ENCODE measurements at regions not wholly inside any gene's neighbourhood (a gene's known extent, or its start where the extent isn't known, plus 50 kb on each side); places are given as distances from the start of the nearest gene placed in this dataset.

DNA sequence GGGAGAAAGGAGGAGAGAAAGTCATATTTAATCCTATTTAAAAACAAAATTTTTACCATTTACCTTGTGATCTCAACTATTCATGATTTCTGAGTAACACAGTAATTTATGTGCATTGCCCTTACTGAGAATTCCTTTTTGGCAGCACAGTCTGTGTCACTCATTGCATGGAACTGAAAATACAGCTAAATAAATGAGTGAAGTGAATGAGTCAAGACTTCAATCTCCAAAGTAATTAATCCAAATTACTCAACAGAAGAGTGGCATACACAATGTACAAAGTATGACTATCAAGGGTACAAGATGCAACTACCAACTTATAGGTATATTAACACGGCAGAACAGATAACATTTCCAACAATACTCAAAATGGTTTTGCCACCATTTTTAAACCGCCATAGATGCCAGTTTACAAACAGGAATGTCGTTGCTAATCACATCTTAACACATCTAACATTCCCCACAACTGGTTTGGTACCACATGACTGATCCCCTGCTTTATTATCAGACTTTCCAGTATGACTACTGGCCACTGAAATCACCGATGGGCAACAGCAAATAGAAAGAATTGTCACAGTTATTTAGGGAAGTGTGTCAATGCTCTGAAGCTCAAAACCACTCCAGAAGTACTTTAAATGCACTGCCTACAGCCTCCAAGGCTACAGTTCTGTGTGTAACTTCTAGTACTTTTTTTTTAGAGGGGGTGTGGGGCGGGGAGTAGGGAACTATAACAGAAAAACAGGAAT, 410.4 kb downstream of the SHQ1 start:
- no peak for TF ChIP-seq EZH2phosphoT487 (IDR thresholded peaks at IDR 0.05; ENCODE audit: low read depth, severe bottlenecking, unreplicated experiment)
- Histone ChIP-seq H3K27ac (no peak overlapping the region), H3K4me1 (ENCODE audit: insufficient read depth) (peaks cover 14% of the 10 kb centered on the region), H3K9me2 (replicated peaks; ENCODE audit: insufficient read depth) (no peaks in the 10 kb centered on the region), H3K4me3 (no peak overlapping the region), H3K9me3 (ENCODE audit: low read depth) (no peaks in the 10 kb centered on the region), H3K79me2 (peaks cover 100% of the 10 kb centered on the region), H3K36me3 (replicated peaks; ENCODE audit: insufficient read depth, low read depth) (no peaks in the 10 kb centered on the region), H4K20me1 (ENCODE audit: insufficient read depth, poor library complexity, severe bottlenecking) (peaks cover 100% of the 10 kb centered on the region), H2AFZ (no peak overlapping the region), H3K27me3 (no peaks in the 10 kb centered on the region), H3K4me2 (no peak overlapping the region)
- DNase-seq (ENCODE audit: low spot score), result no peak
- WGBS (ENCODE audit: low lambda C conversion rate, missing lambda C conversion rate), result 88% methylated on average over 5 of the region's 5 CpGs

DNA sequence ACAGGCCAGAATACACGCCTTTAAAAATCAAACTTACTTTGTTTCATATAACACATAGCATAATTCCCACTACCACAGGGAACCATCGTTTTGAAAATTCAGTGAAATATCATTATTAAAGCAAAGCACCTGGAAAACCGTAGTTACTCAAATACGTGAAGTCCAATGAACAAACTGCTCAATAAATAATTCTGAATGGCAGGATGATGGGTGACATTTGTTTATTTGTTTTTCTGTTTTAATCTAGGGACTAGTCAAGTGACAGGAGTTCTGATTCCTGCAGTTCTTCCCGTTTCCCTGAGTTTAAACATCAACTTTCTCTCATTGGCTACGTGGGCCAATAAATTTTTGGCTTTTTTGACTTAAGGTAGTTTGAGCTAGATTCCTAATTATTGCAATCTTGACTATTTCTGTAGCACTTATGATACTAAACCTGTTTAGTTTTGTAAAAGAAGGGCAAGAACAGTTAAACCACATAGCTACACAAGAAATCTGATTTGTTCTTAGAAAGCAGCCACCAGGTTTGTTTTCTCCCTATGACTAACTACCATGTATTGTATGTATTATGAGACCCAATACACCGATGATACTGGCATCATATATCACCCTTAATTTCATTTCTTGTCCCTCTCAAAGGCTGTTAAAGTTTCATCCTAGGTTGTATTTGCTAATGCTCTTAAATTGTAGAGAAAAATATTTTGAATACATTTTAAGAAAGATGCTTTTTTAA, 411.2 kb downstream of the SHQ1 start:
- DNase-seq (ENCODE audit: low spot score), result no peak
- H3K9me3 ChIP-seq (ENCODE audit: low read depth), result no peaks in the 10 kb centered on the region
- H3K9me2 ChIP-seq (replicated peaks; ENCODE audit: insufficient read depth), result no peaks in the 10 kb centered on the region
- no peak overlapping the region for H3K27ac ChIP-seq
- peaks cover 9% of the 10 kb centered on the region for H3K4me1 ChIP-seq (ENCODE audit: insufficient read depth)
- WGBS (ENCODE audit: low lambda C conversion rate, missing lambda C conversion rate), result 72% methylated on average over 7 of the region's 7 CpGs
- H3K4me3 ChIP-seq, result no peak overlapping the region
- no peak overlapping the region for H2AFZ ChIP-seq
- H3K4me2 ChIP-seq, result no peak overlapping the region
- H3K27me3 ChIP-seq, result no peaks in the 10 kb centered on the region
- peaks cover 100% of the 10 kb centered on the region for H3K79me2 ChIP-seq
- TF ChIP-seq EZH2phosphoT487 (IDR thresholded peaks at IDR 0.05; ENCODE audit: low read depth, severe bottlenecking, unreplicated experiment), result no peak
- TF ChIP-seq, protein P1, sequence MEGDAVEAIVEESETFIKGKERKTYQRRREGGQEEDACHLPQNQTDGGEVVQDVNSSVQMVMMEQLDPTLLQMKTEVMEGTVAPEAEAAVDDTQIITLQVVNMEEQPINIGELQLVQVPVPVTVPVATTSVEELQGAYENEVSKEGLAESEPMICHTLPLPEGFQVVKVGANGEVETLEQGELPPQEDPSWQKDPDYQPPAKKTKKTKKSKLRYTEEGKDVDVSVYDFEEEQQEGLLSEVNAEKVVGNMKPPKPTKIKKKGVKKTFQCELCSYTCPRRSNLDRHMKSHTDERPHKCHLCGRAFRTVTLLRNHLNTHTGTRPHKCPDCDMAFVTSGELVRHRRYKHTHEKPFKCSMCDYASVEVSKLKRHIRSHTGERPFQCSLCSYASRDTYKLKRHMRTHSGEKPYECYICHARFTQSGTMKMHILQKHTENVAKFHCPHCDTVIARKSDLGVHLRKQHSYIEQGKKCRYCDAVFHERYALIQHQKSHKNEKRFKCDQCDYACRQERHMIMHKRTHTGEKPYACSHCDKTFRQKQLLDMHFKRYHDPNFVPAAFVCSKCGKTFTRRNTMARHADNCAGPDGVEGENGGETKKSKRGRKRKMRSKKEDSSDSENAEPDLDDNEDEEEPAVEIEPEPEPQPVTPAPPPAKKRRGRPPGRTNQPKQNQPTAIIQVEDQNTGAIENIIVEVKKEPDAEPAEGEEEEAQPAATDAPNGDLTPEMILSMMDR (IDR thresholded peaks at IDR 0.05; ENCODE audit: poor library complexity), result no peak
- TF ChIP-seq EZH2 (IDR thresholded peaks at IDR 0.05; ENCODE audit: borderline replicate concordance), result no peak
- H3K36me3 ChIP-seq (replicated peaks; ENCODE audit: insufficient read depth, low read depth), result no peaks in the 10 kb centered on the region
- peaks cover 100% of the 10 kb centered on the region for H4K20me1 ChIP-seq (ENCODE audit: insufficient read depth, poor library complexity, severe bottlenecking)

DNA sequence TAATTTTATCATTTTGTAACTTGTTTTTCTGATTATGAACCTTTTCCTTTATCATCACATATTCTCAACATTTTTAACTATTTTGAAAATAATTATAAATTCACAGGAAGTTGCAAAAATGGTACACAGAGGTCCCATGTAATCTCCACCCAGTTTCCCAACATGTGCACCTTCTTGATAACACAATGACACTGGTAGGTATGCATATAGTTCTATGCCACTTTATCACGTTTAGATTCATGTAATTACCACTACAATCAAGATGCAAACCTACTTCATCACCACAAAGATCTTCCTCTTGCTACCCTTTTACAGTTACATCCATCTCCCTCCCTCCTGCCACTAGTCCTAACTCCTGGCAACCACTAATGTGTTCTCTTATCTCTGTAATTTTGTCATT, 413.9 kb downstream of the SHQ1 start:
- Histone ChIP-seq H3K4me1 (ENCODE audit: insufficient read depth) (no peaks in the 10 kb centered on the region), H3K9me3 (ENCODE audit: low read depth) (no peaks in the 10 kb centered on the region), H3K27ac (no peak overlapping the region), H3K4me2 (no peak overlapping the region), H4K20me1 (ENCODE audit: insufficient read depth, poor library complexity, severe bottlenecking) (peaks cover 96% of the 10 kb centered on the region), H3K4me3 (no peak overlapping the region), H3K36me3 (replicated peaks; ENCODE audit: insufficient read depth, low read depth) (no peaks in the 10 kb centered on the region), H3K9me2 (replicated peaks; ENCODE audit: insufficient read depth) (no peaks in the 10 kb centered on the region), H3K27me3 (no peaks in the 10 kb centered on the region), H2AFZ (no peak overlapping the region), H3K79me2 (peaks cover 96% of the 10 kb centered on the region)
- TF ChIP-seq EZH2phosphoT487 (IDR thresholded peaks at IDR 0.05; ENCODE audit: low read depth, severe bottlenecking, unreplicated experiment) (no peak), EZH2 (IDR thresholded peaks at IDR 0.05; ENCODE audit: borderline replicate concordance) (no peak)
- TF ChIP-seq, protein P1 (IDR thresholded peaks at IDR 0.05; ENCODE audit: poor library complexity), result no peak
- no peak for DNase-seq (ENCODE audit: low spot score)
- 86% methylated on average over 1 of the region's 1 CpG for WGBS (ENCODE audit: low lambda C conversion rate, missing lambda C conversion rate)

DNA sequence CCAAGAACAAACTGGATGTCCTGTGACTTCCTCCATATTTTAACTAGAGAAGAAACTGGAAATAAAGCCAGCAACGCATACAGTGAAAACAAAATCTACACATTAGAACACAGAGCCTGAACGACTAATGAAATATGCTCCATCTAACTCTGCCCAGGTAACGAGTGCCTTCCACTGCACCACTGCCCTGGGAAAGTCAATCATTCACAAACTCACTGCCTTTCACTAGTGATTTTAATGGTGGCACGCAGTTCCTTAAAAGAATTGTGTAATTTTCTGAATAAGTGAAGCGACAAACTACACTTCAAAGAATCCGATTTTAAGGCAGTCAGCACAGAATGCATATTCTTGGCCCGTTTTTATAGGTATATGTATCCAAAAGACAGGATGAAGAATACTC, 416.0 kb downstream of the SHQ1 start:
- DNase-seq (ENCODE audit: low spot score), result no peak
- H3K4me2 ChIP-seq, result no peak overlapping the region
- no peak overlapping the region for H3K4me3 ChIP-seq
- no peaks in the 10 kb centered on the region for H3K9me2 ChIP-seq (replicated peaks; ENCODE audit: insufficient read depth)
- H3K9me3 ChIP-seq (ENCODE audit: low read depth), result no peaks in the 10 kb centered on the region
- H2AFZ ChIP-seq, result no peak overlapping the region
- WGBS (ENCODE audit: low lambda C conversion rate, missing lambda C conversion rate), result 93% methylated on average over 7 of the region's 7 CpGs
- no peak for TF ChIP-seq EZH2 (IDR thresholded peaks at IDR 0.05; ENCODE audit: borderline replicate concordance)
- TF ChIP-seq EZH2phosphoT487 (IDR thresholded peaks at IDR 0.05; ENCODE audit: low read depth, severe bottlenecking, unreplicated experiment), result no peak
- TF ChIP-seq, protein P1 (IDR thresholded peaks at IDR 0.05; ENCODE audit: poor library complexity), result no peak
- H3K79me2 ChIP-seq, result peaks cover 96% of the 10 kb centered on the region
- no peaks in the 10 kb centered on the region for H3K27me3 ChIP-seq
- H3K27ac ChIP-seq, result no peak overlapping the region
- H4K20me1 ChIP-seq (ENCODE audit: insufficient read depth, poor library complexity, severe bottlenecking), result peaks cover 96% of the 10 kb centered on the region
- peaks cover 14% of the 10 kb centered on the region for H3K4me1 ChIP-seq (ENCODE audit: insufficient read depth)
- H3K36me3 ChIP-seq (replicated peaks; ENCODE audit: insufficient read depth, low read depth), result no peaks in the 10 kb centered on the region

Measured in hepatocyte (in vitro differentiated cells).